ENCODE measurements at regions not wholly inside any gene's neighbourhood (a gene's known extent, or its start where the extent isn't known, plus 50 kb on each side); places are given as distances from the start of the nearest gene placed in this dataset.
"Not testable (repeated sequence)": the region's sequence is repeated elsewhere in the genome, so short reads cannot be mapped to it uniquely, and the experiment has no call there.

DNA sequence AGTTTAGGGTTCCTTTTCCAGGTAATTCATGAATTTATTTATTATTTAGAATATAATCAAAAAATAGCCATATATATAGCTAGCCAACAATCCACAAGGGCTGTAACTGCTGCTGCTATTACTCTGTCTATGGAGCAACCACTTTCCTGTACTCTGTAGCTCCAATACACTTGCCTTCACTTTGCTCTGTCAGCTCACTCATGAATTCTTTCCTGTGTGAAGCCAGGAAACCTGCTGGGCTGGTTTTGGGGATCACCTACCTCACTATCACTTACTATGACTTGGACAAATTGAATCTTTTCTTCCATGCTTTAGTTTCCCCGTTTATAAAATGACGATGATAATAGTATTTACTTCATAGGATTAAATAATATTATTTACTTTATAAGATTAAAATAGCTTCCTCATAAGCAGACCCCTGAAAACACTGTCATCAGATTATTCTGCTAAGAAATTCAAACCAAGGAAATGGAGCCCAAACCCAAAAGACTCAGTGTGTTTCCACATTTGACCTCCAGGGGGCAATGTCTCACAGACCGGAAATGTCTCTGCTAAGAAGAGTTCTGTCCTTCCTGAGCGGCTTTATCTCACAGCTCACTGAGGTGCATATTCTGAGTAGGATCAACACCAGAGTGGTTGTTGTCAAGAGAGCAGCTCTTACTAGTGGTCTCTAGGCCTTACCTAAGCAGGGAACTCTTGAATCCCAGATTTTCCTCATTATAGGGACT lies 457.1 kb downstream of the DAD1 start:
- no peak for DNase-seq

- DNase-seq: no peak
These were observed 450.5 kb upstream of the OR4E1 start for GRCh38 chr14:22124073-22124613.

DNA sequence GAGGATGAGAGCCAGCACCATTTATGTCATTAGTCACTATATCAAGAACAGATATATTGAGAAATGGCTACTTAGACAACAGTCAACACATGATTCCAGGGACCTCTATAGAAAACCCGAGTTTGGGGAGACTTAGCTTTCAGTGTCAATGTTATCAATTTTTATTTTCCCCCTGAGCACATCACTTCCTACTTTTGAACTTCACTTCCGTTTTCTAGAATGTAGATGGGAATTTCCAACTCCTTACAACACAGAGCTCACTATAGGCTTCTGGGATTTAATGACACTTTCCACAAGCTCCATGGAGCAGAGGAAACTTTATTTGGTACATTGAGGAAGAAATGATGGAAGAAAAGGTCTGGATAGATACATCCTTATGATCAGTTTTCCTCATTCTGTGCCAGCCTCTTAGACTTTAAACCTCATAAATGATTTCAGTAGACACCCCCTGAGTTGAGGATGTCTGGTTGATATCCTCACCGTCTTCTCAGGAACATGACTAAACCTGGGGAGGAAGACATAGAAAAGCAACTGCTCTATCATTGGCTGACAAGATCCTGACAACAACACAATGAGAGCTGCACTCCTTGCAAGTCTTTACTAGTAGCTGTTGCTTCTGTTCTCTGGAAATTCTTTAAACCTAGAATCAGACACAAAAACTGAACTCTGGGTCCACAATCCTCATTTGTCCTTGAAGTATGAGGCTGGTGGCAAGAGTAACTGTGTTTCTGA lies 449.4 kb upstream of the OR4E1 start:
- DNase-seq: no peak

- no peak for DNase-seq
These were observed 448.7 kb upstream of the OR4E1 start for GRCh38 chr14:22122227-22122818.

DNA sequence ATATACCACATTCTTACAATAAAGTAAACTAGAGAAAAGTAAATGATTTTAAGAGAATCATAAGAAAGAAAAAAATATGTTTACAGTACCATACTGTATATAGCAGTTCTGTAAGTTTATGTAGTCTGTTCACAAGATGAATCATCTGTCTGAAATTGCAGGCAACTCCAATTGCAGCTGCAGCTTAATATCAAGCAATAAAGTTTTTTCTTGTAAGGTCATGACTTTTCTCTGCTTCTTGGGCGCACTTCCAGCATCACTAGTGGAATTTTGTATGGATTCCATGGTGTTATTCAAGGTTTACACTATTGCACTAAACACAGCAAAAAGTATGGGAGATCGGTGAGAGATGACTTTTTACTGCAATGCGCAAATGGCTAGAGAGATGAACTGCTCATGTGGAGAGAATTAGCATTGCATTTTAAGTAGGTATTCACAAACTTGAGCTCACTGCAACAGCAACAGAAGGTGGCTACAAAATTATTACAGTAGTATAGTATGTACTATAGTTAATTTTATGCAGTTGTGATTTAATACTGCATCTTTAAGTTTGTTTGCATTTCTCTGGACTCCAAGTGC lies 445.4 kb upstream of the OR4E1 start:
- DNase-seq: no peak

DNA sequence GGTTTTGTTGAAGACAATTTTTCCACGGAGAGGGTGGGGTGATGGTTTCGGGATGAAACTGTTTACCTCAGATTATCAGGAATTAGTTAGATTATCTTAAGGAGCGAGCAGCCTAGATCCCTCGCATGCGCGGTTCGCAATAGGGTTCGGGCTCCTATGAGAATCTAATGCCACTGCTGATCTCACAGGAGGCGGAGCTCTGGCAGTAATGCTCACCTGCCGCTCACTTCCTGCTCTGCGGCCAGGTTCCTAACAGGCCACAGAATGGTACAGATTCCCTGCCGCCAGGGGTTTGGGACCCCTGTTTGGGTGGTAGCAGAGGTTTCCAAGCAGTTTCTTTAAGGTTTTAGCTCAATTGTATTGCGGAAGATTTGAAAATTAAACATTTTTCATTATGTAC lies 439.8 kb upstream of the OR4E1 start:
- DNase-seq: no peak

GRCh38 chr14:22112004-22112403 lies 438.4 kb upstream of the OR4E1 start:
- no peak for DNase-seq

- DNase-seq: no peak
These were observed 434.1 kb upstream of the OR4E1 start for GRCh38 chr14:22107753-22108152.

DNA sequence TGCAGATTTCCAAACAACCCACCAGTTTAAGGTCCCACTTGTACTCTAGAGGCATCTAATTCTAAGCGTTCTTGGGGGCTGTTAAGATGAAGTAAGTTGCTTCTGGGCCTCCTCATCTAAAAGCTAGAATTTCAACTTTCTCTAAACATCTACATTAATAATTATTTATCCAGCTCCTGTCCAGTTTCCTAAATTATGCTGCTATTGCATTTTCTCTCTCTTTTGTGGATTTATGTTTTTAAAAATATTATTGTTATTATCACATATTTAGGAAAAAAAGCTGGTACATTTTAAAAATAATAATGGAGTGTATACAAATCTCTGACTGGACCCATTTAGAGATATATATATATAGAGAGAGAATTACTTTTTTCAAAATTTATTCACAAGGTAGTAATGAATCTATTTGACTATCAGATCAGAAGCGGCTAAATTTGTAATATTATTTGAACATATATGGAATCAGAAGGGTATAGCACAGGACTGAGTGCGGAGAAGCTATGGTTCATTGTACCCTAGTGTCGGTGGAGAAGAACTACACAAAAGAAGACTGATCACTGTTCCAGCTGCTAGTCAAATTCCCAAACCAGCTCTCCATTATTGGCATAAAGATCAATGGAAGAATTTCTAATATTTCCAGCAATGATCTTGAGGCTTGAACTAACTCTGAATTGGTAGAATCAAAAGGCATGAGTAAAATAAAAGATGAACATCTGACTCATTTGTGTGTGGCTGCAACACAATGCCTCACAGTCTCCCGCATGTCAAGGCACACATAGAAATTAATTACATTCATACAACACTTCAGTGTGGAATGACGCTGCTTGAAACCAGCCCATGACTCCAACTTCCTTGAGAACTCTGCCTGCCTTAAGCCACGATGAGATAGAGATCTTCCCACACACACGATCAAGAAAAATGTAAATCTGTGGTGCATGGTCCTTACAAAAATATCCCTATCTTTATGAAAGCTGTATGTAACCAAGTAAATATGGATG lies 433.4 kb upstream of the OR4E1 start:
- no peak for DNase-seq

GRCh38 chr14:22105624-22106006 lies 432.0 kb upstream of the OR4E1 start:
- no peak for DNase-seq

- no peak for DNase-seq
These were observed 431.5 kb upstream of the OR4E1 start for GRCh38 chr14:22105006-22105623.

DNA sequence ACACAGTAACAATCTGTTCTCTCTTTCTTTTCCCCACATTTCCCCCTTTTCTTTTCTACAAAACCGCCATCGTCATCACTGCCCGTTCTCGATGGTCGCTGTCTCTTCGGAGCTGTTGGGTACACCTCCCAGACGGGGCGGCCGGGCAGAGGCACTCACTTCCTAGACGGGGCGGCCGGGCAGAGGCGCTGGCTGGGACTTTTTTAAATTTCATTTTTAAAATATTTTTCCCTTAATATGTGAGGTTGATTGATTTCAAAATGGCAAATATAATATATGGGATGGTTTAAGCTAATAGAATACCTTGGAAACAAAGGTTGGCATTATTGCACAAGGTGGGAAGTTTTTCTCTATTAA lies 427.1 kb upstream of the OR4E1 start:
- not testable (repeated sequence) for DNase-seq

DNA sequence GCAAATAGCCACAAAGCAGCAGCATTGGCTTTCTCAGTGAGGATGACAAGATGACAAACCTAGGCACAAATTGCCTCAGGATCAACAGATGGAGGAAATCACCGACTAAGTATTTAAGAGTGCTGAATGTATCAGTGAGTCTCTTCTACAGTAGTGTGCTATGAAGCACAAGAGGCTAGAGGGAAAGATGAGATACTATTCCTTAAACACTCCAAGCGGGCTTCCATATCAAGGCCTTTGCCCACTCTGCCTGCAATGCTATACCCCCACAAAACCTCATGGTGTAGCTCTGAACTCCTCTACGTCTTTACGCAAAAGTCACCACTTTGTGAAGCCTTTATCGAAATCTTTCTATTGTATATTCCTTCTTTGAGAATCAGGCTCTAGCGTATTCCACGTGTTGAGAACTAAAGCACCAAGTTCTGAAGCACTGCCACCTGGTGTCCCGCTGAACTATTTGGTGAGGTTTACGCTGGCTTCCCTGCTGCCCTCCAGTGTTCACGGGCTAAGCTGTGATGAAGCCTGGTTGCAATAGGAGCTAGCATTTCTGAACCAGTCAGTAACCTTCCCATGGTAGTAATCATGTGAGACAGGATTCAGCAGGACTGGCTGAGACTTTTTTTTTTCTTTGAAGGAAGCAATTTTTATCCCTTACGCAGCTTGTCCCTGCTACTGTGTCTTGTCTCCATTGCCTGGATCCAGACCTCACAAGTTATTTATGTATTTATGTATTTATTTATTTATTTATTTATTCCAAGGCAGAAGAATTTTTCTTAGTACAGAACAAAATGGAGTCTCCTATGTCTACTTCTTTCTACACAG lies 426.5 kb upstream of the OR4E1 start:
- peak; percentile 13 for DNase-seq

- DNase-seq: no peak
These were observed 424.8 kb upstream of the OR4E1 start for GRCh38 chr14:22098435-22098834.

DNA sequence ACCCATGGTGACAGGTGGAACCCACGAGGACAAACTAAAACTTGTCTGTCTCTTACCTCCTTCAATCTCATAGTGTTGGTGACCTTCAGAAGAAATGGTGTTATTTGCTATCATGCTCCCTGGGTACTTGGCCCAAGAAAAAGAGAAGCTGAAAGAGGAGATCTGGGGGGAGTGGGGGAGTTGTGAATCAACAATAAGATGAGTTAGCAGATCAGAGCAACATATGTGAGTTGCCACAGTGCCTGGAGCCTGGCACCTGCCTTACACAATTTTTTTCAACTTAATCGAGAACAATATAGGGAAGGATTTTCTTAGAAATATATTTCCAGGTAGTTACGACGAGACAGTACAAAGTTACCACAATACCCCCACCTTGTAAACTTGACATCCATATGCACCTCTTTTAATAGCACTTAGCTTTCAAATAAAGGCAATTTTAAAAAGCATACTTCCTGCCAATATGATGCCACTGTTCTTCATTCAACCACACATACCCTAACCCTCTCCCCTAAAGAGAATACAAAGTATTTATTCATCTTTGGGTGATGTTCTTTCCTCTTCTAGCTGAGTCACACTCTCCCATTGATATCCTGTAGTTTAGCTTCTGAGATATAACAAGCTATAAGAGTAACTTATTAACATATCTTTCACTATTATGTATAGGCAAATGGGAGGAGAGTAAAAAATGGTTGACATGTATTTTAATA lies 424.1 kb upstream of the OR4E1 start:
- DNase-seq: no peak

DNA sequence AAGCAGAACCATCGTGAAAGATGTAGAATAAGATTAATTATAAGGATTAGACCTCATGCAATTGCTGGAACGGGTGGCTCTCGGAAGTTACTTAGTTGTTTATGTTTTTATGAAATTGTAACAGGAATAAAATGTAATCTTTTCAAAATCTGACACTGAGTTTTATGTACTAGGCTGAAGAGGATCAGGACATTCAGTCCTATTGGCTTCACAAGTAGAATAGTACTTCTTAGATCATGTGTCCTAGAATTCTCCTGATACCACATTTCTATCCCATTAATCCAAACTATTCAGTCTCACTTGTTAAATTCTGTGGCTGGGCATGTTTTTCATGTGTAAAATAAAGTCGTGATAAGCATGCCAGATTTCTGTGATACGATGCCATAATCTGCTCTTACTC lies 423.5 kb upstream of the OR4E1 start:
- DNase-seq: no peak

- no peak for DNase-seq
These were observed 422.9 kb upstream of the OR4E1 start for GRCh38 chr14:22096514-22096895.

DNA sequence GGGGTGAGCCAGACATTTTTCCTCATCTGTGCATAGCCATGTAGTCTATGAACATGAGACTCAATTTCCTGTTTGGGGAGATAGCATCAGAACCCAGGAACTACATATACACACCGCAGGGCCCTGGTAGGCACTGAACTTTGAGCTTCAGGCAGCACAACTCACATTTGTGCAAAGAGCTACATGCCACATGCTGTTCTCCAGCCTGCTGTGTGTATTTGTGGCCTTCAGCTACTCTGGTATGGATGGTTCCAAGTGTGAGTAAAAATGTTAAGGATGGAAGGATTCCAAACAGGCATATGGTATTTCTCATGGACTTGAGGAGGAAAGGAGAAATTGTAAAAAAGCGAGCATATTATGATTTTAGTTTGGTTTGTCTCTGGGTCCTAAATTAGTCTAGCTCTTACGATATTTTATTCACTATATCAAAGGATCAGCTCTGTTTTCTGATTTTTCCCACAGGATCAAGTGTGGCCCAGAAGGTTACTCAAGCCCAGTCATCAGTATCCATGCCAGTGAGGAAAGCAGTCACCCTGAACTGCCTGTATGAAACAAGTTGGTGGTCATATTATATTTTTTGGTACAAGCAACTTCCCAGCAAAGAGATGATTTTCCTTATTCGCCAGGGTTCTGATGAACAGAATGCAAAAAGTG lies 422.4 kb upstream of the OR4E1 start:
- no peak for DNase-seq

DNA sequence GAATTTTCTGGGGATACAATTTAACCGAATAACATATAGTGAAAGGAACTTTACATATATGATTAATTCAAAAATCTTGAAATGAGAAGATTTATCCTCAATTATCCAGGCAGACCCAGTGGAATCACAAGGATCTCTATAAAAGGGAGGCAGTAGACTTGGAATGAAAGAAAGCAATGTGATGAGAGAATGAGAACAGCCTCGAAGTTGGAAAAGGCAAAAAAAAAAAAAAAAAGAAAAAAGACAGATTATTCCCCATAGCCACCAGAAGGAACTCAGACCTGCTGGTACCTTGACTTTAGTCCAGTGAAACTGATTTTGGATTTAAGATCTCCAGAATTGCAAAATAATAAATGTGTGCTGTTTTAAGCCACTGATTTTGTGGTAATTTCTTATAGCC lies 416.3 kb upstream of the OR4E1 start:
- no peak for DNase-seq

Data from NCI-H446 treated with DMSO at 0.1 percent for 48 hours (cell line).